HCT116 (cell line): ENCODE measurements at regions not wholly inside any gene's neighbourhood (a gene's known extent, or its start where the extent isn't known, plus 50 kb on each side); places are given as distances from the start of the nearest gene placed in this dataset.

Experiments
- ATAC-seq: fragments of 200-7000 bp; cut with Tn5 transposase; 2 replicates; pipeline ENCODE4 v1.9.1; 2020; ENCODE audit warnings: mild to moderate bottlenecking, moderate library complexity
- BruUV-seq: library from RNA; stranded (reverse); fragments of 400-500 nt; replicated peaks from 2 replicates; lab custom pipeline; 2021; lab: Mats Ljungman, UMichigan
- CTCF ChIA-PET: fragments of 300-600 bp; sonication (Branson Sonifier 250); formaldehyde crosslinking; loops from one replicate; lab custom pipeline; 2021; ENCODE audit warnings: antibody characterized with exemption; lab: Charles Lee
- POLR2A ChIA-PET: fragments of 300-600, 350-600 bp; sonication (Branson Sonifier 250); formaldehyde crosslinking; loops from one replicate; lab custom pipeline; 2021; ENCODE audit warnings: antibody characterized with exemption; lab: Charles Lee
- RAD21 ChIA-PET, 2 experiments: fragments of 300-600 bp; sonication (Branson Sonifier 250); formaldehyde crosslinking; loops; one replicate each; lab custom pipeline; 2023; ENCODE audit warnings: low total read pairs in 2 of 2; ENCODE audit not compliant: uncharacterized antibody in 2 of 2, unreplicated experiment in 2 of 2, low non-redundant PET in 1 of 2; lab: Charles Lee
- DNase-seq: peaks from one replicate; pipeline ENCODE4 v3.0.0-alpha.2; 2010; ENCODE audit warnings: low read depth, low spot score
- H2AFZ ChIP-seq: fragments of 200-600 bp; shearing (Covaris generic), sonication (generic); 2 replicates; pipeline ENCODE4 v1.6.1; 2017; ENCODE audit warnings: low read depth, mixed run types, mixed read lengths, antibody characterized with exemption, low read length; ENCODE audit not compliant: poor library complexity, severe bottlenecking
- H3K27ac ChIP-seq: 2 replicates; pipeline ENCODE4 v1.5.1; 2012; ENCODE audit warnings: low read depth, low read length
- H3K27me3 ChIP-seq: fragments of 200-600 bp; sonication (generic); 2 replicates; pipeline ENCODE4 v1.6.1; 2016; ENCODE audit warnings: mixed run types, low read length, mixed read lengths; ENCODE audit not compliant: insufficient read depth
- H3K36me3 ChIP-seq, 2 experiments: fragments of 200-500 bp in 1 of 2; fragments of 200-600 bp in 1 of 2; sonication (Bioruptor generic) in 1 of 2; sonication (generic) in 1 of 2; 2 replicates each; pipeline versions ENCODE4 v1.5.1 to v1.6.1; 2014 to 2016; ENCODE audit warnings: low read length in 2 of 2, inconsistent platforms in 1 of 2, mixed read lengths in 1 of 2, mixed run types in 1 of 2; ENCODE audit not compliant: insufficient read depth in 2 of 2, control insufficient read depth in 1 of 2
- H3K4me1 ChIP-seq, 2 experiments: fragments of 200-600 bp in 1 of 2; sonication (generic) in 1 of 2; 2 replicates each; pipeline versions ENCODE4 v1.5.1 to v1.6.1; 2012 to 2017; ENCODE audit warnings: low read length in 2 of 2, inconsistent platforms in 1 of 2, mild to moderate bottlenecking in 1 of 2, mixed read lengths in 1 of 2, mixed run types in 1 of 2, moderate library complexity in 1 of 2; ENCODE audit not compliant: insufficient read depth in 2 of 2, control insufficient read depth in 1 of 2
- H3K4me2 ChIP-seq: fragments of 200-600 bp; sonication (generic); 2 replicates; pipeline ENCODE4 v1.6.1; 2017; ENCODE audit warnings: mixed run types, low read length, mixed read lengths
- H3K4me3 ChIP-seq, 2 experiments: fragments of 200-600 bp in 1 of 2; sonication (generic) in 1 of 2; replicated peaks in 1 of 2; 2 replicates each; pipeline ENCODE4 v1.5.1; 2011 to 2016; ENCODE audit warnings: low read length in 2 of 2, control low read depth in 1 of 2, low read depth in 1 of 2, mild to moderate bottlenecking in 1 of 2, mixed read lengths in 1 of 2, mixed run types in 1 of 2
- H3K79me2 ChIP-seq: fragments of 200-600 bp; sonication (generic); 2 replicates; pipeline ENCODE4 v1.6.1; 2017; ENCODE audit warnings: mild to moderate bottlenecking, mixed run types, low read length, moderate library complexity, mixed read lengths; ENCODE audit not compliant: insufficient read depth
- H3K9ac ChIP-seq: fragments of 200-600 bp; sonication (generic); 2 replicates; pipeline ENCODE4 v1.6.1; 2016; ENCODE audit warnings: low read length, mixed read lengths
- H3K9me2 ChIP-seq: fragments of 200-600 bp; sonication (generic), shearing (Covaris generic); 2 replicates; pipeline ENCODE4 v1.6.1; 2017; ENCODE audit warnings: mixed run types, mild to moderate bottlenecking, moderate library complexity; ENCODE audit not compliant: insufficient read depth
- H3K9me3 ChIP-seq, 2 experiments: fragments of 200-500 bp in 1 of 2; fragments of 200-600 bp in 1 of 2; sonication (Bioruptor generic) in 1 of 2; sonication (generic) in 1 of 2; 2 replicates each; pipeline ENCODE4 v1.6.1; 2014 to 2017; ENCODE audit warnings: low read length in 2 of 2, mixed read lengths in 2 of 2, inconsistent platforms in 1 of 2, low read depth in 1 of 2, mild to moderate bottlenecking in 1 of 2, mixed run types in 1 of 2, moderate library complexity in 1 of 2; ENCODE audit not compliant: control insufficient read depth in 1 of 2, insufficient read depth in 1 of 2
- H4K20me1 ChIP-seq: fragments of 200-600 bp; sonication (generic), shearing (Covaris generic); 2 replicates; pipeline ENCODE4 v1.6.1; 2017; ENCODE audit warnings: mixed run types, mild to moderate bottlenecking, moderate library complexity; ENCODE audit not compliant: insufficient read depth
- CBX3 ChIP-seq: IDR thresholded peaks from 2 replicates; pipeline ENCODE4 v1.6.1; 2012; ENCODE audit warnings: low read depth
- CEBPB ChIP-seq: IDR thresholded peaks from 2 replicates; pipeline ENCODE4 v1.6.1; 2012; ENCODE audit warnings: low read depth
- ELF1 ChIP-seq: IDR thresholded peaks from 2 replicates; pipeline ENCODE4 v1.6.1; 2012; ENCODE audit warnings: low read depth, borderline replicate concordance
- EZH2 ChIP-seq: fragments of 200-600 bp; sonication (generic); IDR thresholded peaks from 2 replicates; pipeline ENCODE4 v1.6.1; 2017; ENCODE audit warnings: antibody characterized with exemption, mixed run types
- FOSL1 ChIP-seq: IDR thresholded peaks from 2 replicates; pipeline ENCODE4 v1.6.1; 2012; ENCODE audit warnings: low read depth
- JUND ChIP-seq: IDR thresholded peaks from 2 replicates; pipeline ENCODE4 v1.6.1; 2012
- MAX ChIP-seq: IDR thresholded peaks from 2 replicates; pipeline ENCODE4 v1.6.1; 2012
- POLR2A ChIP-seq: IDR thresholded peaks from 2 replicates; pipeline ENCODE4 v1.7.0; 2011; ENCODE audit warnings: borderline replicate concordance; ENCODE audit not compliant: insufficient read depth, insufficient read length; ENCODE audit errors: extremely low read depth
- POLR2AphosphoS5 ChIP-seq: IDR thresholded peaks from 2 replicates; pipeline ENCODE4 v1.6.1; 2011; ENCODE audit warnings: mild to moderate bottlenecking, low read depth, low read length, moderate library complexity
- RAD21 ChIP-seq: IDR thresholded peaks from 2 replicates; pipeline ENCODE4 v1.6.1; 2012; ENCODE audit warnings: low read depth, mild to moderate bottlenecking
- REST ChIP-seq: IDR thresholded peaks from 2 replicates; pipeline ENCODE4 v1.6.1; 2012; ENCODE audit warnings: low read depth
- SIN3A ChIP-seq: IDR thresholded peaks from 2 replicates; pipeline ENCODE4 v1.6.1; 2012; ENCODE audit warnings: low read depth
- YY1 ChIP-seq: IDR thresholded peaks from 2 replicates; pipeline ENCODE4 v1.6.1; 2011; ENCODE audit warnings: low read length, low read depth, moderate library complexity, mild to moderate bottlenecking; ENCODE audit not compliant: insufficient replicate concordance; ENCODE audit errors: extremely low read depth
- ZBTB33 ChIP-seq: IDR thresholded peaks from 2 replicates; pipeline ENCODE4 v1.6.1; 2011; ENCODE audit warnings: mild to moderate bottlenecking, low read length, moderate library complexity; ENCODE audit not compliant: insufficient replicate concordance; ENCODE audit errors: extremely low read depth
- ZFX ChIP-seq: fragments of 450-650 bp; IDR thresholded peaks from 2 replicates; pipeline ENCODE4 v1.6.1; 2017
- intact Hi-C: fragments of 100-400 bp; cut with micrococcal nuclease; formaldehyde crosslinking; loops from 2 replicates; pipeline ENCODE4 v1.10.0; 2022

- BruUV-seq, result no TSS peak
- Histone ChIP-seq H3K36me3 (no peaks in the 10 kb centered on the region), H3K27me3 (peaks cover 9% of the 10 kb centered on the region; the same call in 1 of the 2 replicates), H3K9me3 (no peaks in the 10 kb centered on the region), H4K20me1 (no peaks in the 10 kb centered on the region), H3K4me3 (no peak overlapping the region), H3K9ac (no peak overlapping the region), H3K27ac (no peak overlapping the region), H2AFZ (no peak overlapping the region), H3K4me1 (no peaks in the 10 kb centered on the region), H3K9me2 (no peaks in the 10 kb centered on the region), H3K79me2 (no peaks in the 10 kb centered on the region), H3K4me2 (no peak overlapping the region)
- no peak for DNase-seq
- intact Hi-C loops, result no loop called here
- POLR2A ChIA-PET, result no interaction called here
- RAD21 ChIA-PET, result no interaction called here
- ATAC-seq, result no peak
- CTCF ChIA-PET, result no interaction called here
- TF ChIP-seq RAD21, result no peak
- TF ChIP-seq ELF1, result no peak
- no peak for TF ChIP-seq POLR2A
- no peak for TF ChIP-seq MAX
- no peak for TF ChIP-seq YY1
- TF ChIP-seq CBX3, result no peak
- no peak for TF ChIP-seq REST
- TF ChIP-seq ZBTB33, result no peak
- no peak for TF ChIP-seq CEBPB
- no peak for TF ChIP-seq ZFX
- no peak for TF ChIP-seq FOSL1
- TF ChIP-seq SIN3A, result no peak
- TF ChIP-seq POLR2AphosphoS5, result no peak
- no peak for TF ChIP-seq JUND
- TF ChIP-seq EZH2, result no peak
These were observed 159.8 kb downstream of the PALM2AKAP2 start for GRCh38 chr9:109939698-109940342.
